Thyroid gland (tissue), 4 donors: ENCODE measurements at regions not wholly inside any gene's neighbourhood (a gene's known extent, or its start where the extent isn't known, plus 50 kb on each side); places are given as distances from the start of the nearest gene placed in this dataset.

Experiments used
- DNase-seq, 2 donors: peaks; one replicate each; pipeline ENCODE4 v3.0.0-alpha.2; 2019
- H3K27ac ChIP-seq, 3 donors: fragments of 200-600 bp; sonication (generic); 1 replicate in 2 of 3; 2 replicates in 1 of 3; pipeline ENCODE4 v1.5.1; 2016 to 2019; ENCODE audit warnings: mild to moderate bottlenecking in 1 of 3, moderate library complexity in 1 of 3
- H3K27me3 ChIP-seq: fragments of 200-600 bp; sonication (generic); one replicate; pipeline ENCODE4 v1.5.1; 2019
- H3K36me3 ChIP-seq, 2 donors: fragments of 200-600 bp; sonication (generic); one replicate each; pipeline ENCODE4 v1.5.1; 2016 to 2019
- H3K4me1 ChIP-seq, 2 donors: fragments of 200-600 bp; sonication (generic); one replicate each; pipeline ENCODE4 v1.5.1; 2017 to 2019
- H3K4me3 ChIP-seq, 3 donors: fragments of 200-600 bp; sonication (generic); replicated peaks in 1 of 3; 1 replicate in 2 of 3; 2 replicates in 1 of 3; pipeline ENCODE4 v1.5.1; 2016; ENCODE audit warnings: mild to moderate bottlenecking in 1 of 3
- H3K9me3 ChIP-seq: fragments of 200-600 bp; sonication (generic); one replicate; pipeline ENCODE4 v1.5.1; 2017
- CTCF ChIP-seq, 6 experiments: fragments of 200-600 bp in 3 of 6; fragments of 450-650 bp in 3 of 6; sonication (generic) in 3 of 6; IDR thresholded peaks; one replicate each; pipeline ENCODE4 v1.5.1; 2016 to 2019; ENCODE audit warnings: antibody characterized with exemption in 6 of 6, mild to moderate bottlenecking in 2 of 6, inconsistent platforms in 1 of 6, moderate library complexity in 1 of 6
- POLR2A ChIP-seq, 2 donors: fragments of 450-650 bp; IDR thresholded peaks; one replicate each; pipeline ENCODE4 v1.6.1; 2017; ENCODE audit warnings: antibody characterized with exemption in 2 of 2, mild to moderate bottlenecking in 2 of 2, moderate library complexity in 1 of 2
- WGBS, 2 donors: methylation state at CpG; one replicate each; pipeline ENCODE4 v1.1.5; 2017; 5-methylcytosine and 5-hydroxymethylcytosine counted together
- intact Hi-C: fragments of 100-400 bp; cut with DNase I; formaldehyde crosslinking; loops from one replicate; pipeline ENCODE4 v1.15.1; 2023

GRCh38 chr2:236899146-236899545 is 186.5 kb upstream of the COPS8 start:
- no peak for DNase-seq
- Histone ChIP-seq H3K4me1 (no peaks in the 10 kb centered on the region), H3K36me3 (no peaks in the 10 kb centered on the region), H3K27me3 (no peaks in the 10 kb centered on the region), H3K27ac (no peak overlapping the region), H3K4me3 (no peak overlapping the region), H3K9me3 (no peaks in the 10 kb centered on the region)
- intact Hi-C loops = no loop called here
- TF ChIP-seq POLR2A (IDR thresholded peaks at IDR 0.05) (no peak), CTCF (IDR thresholded peaks at IDR 0.05) (no peak)
- 85 to 87% methylated on average over 6 of the region's 6 CpGs for WGBS, 2 donors

GRCh38 chr2:236899950-236900640 is 185.6 kb upstream of the COPS8 start:
- DNase-seq = no peak
- Histone ChIP-seq H3K9me3 (no peaks in the 10 kb centered on the region), H3K4me1 (no peaks in the 10 kb centered on the region), H3K27me3 (no peaks in the 10 kb centered on the region), H3K4me3 (no peak overlapping the region), H3K27ac (no peak overlapping the region), H3K36me3 (no peaks in the 10 kb centered on the region)
- intact Hi-C loops = no loop called here
- no peak for TF ChIP-seq CTCF (IDR thresholded peaks at IDR 0.05)
- no peak for TF ChIP-seq POLR2A (IDR thresholded peaks at IDR 0.05)
- WGBS, 2 donors = 66 to 73% methylated on average over 6 of the region's 6 CpGs

- Histone ChIP-seq H3K4me3 (no peak overlapping the region), H3K36me3 (no peaks in the 10 kb centered on the region), H3K27me3 (no peaks in the 10 kb centered on the region), H3K4me1 (no peaks in the 10 kb centered on the region), H3K9me3 (no peaks in the 10 kb centered on the region), H3K27ac (no peak overlapping the region)
- no peak for DNase-seq
- 86 to 100% methylated on average over 4 of the region's 4 CpGs for WGBS, 2 donors
- intact Hi-C loops = no loop called here
- TF ChIP-seq POLR2A (IDR thresholded peaks at IDR 0.05) (no peak), CTCF (IDR thresholded peaks at IDR 0.05) (no peak)
These were observed 183.7 kb upstream of the COPS8 start for GRCh38 chr2:236901956-236902355.

GRCh38 chr2:236903978-236904377 is 181.7 kb upstream of the COPS8 start:
- 90 to 92% methylated on average over 11 of the region's 11 CpGs for WGBS, 2 donors

More at GRCh38 chr2:236903978-236904377, 181.7 kb upstream of the COPS8 start:
- no peaks in the 10 kb centered on the region for H3K9me3 ChIP-seq
- no peak overlapping the region for H3K4me3 ChIP-seq
- intact Hi-C loops = no loop called here
- no peak overlapping the region for H3K27ac ChIP-seq
- no peaks in the 10 kb centered on the region for H3K4me1 ChIP-seq
- H3K27me3 ChIP-seq = no peaks in the 10 kb centered on the region
- no peaks in the 10 kb centered on the region for H3K36me3 ChIP-seq
- DNase-seq = no peak
- TF ChIP-seq CTCF (IDR thresholded peaks at IDR 0.05) = no peak
- no peak for TF ChIP-seq POLR2A (IDR thresholded peaks at IDR 0.05)
